ENCODE measurements at regions not wholly inside any gene's neighbourhood (a gene's known extent, or its start where the extent isn't known, plus 50 kb on each side); places are given as distances from the start of the nearest gene placed in this dataset.

DNA sequence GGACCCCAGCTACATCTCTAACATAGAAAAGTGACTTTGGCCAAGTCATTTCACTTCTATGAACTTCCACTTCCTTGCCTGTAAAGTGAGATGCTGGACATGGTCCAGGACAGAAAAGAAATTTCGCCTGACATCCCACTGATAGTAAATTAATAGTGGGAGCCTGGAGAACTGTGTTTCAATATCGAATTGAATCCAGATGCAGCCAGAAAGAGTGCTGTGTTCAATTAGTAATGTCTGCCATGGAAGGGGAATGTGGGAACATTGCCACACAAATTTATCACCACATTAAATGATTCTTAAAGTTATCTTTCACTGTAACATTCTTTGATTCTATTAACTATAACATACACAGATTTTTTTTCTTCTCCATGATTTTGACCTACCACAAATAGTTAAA is 255.0 kb downstream of the HACE1 start:
- H2AFZ ChIP-seq (ENCODE audit: low read depth) = no peak overlapping the region
- peak; percentile 32 for DNase-seq
- TF ChIP-seq GATA2 (CRISPR knock-in tag; IDR thresholded peaks at IDR 0.05) (0 out of 2 replicates have a peak, but pooled peaks have one; percentile 10), TAF1 (IDR thresholded peaks at IDR 0.05; ENCODE audit: borderline replicate concordance, low read depth, low read length) (no peak), CHD2 (IDR thresholded peaks at IDR 0.05; ENCODE audit: low read length, partially characterized antibody) (peak; percentile 52), EP300 (IDR thresholded peaks at IDR 0.05; ENCODE audit: borderline replicate concordance in 1 of 2, low read depth in 1 of 2, low read length in 1 of 2) (peak in 1 of 2 experiments; percentile 81; a peak in 1 of 4 replicates), FOXM1 (IDR thresholded peaks at IDR 0.05; ENCODE audit: low read depth) (no peak), RXRA (IDR thresholded peaks at IDR 0.05; ENCODE audit: borderline replicate concordance, low read depth) (no peak), POLR2AphosphoS5 (IDR thresholded peaks at IDR 0.05; ENCODE audit: low read depth, low read length) (peak; percentile 47; the same call in 1 of the 2 replicates), NRF1 (IDR thresholded peaks at IDR 0.05; ENCODE audit: low read depth, low read length) (no peak), TCF12 (IDR thresholded peaks at IDR 0.05) (peak; percentile 82), RCOR1 (IDR thresholded peaks at IDR 0.05; ENCODE audit: low read length) (peak; percentile 91), SMC3 (IDR thresholded peaks at IDR 0.05; ENCODE audit: low read depth, low read length) (no peak)
- TF ChIP-seq, protein P1, sequence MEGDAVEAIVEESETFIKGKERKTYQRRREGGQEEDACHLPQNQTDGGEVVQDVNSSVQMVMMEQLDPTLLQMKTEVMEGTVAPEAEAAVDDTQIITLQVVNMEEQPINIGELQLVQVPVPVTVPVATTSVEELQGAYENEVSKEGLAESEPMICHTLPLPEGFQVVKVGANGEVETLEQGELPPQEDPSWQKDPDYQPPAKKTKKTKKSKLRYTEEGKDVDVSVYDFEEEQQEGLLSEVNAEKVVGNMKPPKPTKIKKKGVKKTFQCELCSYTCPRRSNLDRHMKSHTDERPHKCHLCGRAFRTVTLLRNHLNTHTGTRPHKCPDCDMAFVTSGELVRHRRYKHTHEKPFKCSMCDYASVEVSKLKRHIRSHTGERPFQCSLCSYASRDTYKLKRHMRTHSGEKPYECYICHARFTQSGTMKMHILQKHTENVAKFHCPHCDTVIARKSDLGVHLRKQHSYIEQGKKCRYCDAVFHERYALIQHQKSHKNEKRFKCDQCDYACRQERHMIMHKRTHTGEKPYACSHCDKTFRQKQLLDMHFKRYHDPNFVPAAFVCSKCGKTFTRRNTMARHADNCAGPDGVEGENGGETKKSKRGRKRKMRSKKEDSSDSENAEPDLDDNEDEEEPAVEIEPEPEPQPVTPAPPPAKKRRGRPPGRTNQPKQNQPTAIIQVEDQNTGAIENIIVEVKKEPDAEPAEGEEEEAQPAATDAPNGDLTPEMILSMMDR (IDR thresholded peaks at IDR 0.05) = no peak
- TF ChIP-seq, protein P2, sequence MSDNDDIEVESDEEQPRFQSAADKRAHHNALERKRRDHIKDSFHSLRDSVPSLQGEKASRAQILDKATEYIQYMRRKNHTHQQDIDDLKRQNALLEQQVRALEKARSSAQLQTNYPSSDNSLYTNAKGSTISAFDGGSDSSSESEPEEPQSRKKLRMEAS (IDR thresholded peaks at IDR 0.05; ENCODE audit: low read depth) = no peak
- TF ChIP-seq, protein P3, sequence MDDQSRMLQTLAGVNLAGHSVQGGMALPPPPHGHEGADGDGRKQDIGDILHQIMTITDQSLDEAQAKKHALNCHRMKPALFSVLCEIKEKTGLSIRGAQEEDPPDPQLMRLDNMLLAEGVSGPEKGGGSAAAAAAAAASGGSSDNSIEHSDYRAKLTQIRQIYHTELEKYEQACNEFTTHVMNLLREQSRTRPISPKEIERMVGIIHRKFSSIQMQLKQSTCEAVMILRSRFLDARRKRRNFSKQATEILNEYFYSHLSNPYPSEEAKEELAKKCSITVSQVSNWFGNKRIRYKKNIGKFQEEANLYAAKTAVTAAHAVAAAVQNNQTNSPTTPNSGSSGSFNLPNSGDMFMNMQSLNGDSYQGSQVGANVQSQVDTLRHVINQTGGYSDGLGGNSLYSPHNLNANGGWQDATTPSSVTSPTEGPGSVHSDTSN (IDR thresholded peaks at IDR 0.05) = 0 out of 2 replicates have a peak, but pooled peaks have one; percentile 20
- H3K9me2 ChIP-seq = no peaks in the 10 kb centered on the region
- no peaks in the 10 kb centered on the region for H3K9me3 ChIP-seq
- H3K4me1 ChIP-seq (ENCODE audit: control insufficient read depth in 1 of 2, insufficient read depth in 2 of 2, low read depth in 1 of 2, low read length in 1 of 2) = peaks cover 9 to 16% of the 10 kb centered on the region in 2 experiments
- no peaks in the 10 kb centered on the region for H3F3A ChIP-seq (replicated peaks; ENCODE audit: insufficient read depth)
- no peak overlapping the region for H3K9ac ChIP-seq
- H3K27ac ChIP-seq (ENCODE audit: low read depth in 2 of 2, low read length in 1 of 2) = peak overlapping the region in 1 of 2 experiments; percentile 43; a peak in 1 of 4 replicates
- POLR2A ChIA-PET = no interaction called here
- no peak overlapping the region for H3K4me2 ChIP-seq
- H3K27me3 ChIP-seq (ENCODE audit: insufficient read depth) = no peaks in the 10 kb centered on the region
- H3K4me3 ChIP-seq (ENCODE audit: low read depth in 2 of 2, low read length in 1 of 2) = no peak overlapping the region
- CTCF ChIA-PET = interaction anchor here (0.6 kb wide), 1 partner anchor 631 kb away, joined by 3 read pairs; no protein-coding TSS in a partner anchor
- WGBS (ENCODE audit: low lambda C conversion rate) = 20% methylated on average over 2 of the region's 2 CpGs
- H4K20me1 ChIP-seq (ENCODE audit: insufficient read depth) = no peaks in the 10 kb centered on the region
- no peaks in the 10 kb centered on the region for H3K36me3 ChIP-seq (replicated peaks in 1 of 2; ENCODE audit: control insufficient read depth in 1 of 2, insufficient read depth in 2 of 2, low read length in 1 of 2)
- H3K79me2 ChIP-seq (ENCODE audit: insufficient read depth) = no peaks in the 10 kb centered on the region

DNA sequence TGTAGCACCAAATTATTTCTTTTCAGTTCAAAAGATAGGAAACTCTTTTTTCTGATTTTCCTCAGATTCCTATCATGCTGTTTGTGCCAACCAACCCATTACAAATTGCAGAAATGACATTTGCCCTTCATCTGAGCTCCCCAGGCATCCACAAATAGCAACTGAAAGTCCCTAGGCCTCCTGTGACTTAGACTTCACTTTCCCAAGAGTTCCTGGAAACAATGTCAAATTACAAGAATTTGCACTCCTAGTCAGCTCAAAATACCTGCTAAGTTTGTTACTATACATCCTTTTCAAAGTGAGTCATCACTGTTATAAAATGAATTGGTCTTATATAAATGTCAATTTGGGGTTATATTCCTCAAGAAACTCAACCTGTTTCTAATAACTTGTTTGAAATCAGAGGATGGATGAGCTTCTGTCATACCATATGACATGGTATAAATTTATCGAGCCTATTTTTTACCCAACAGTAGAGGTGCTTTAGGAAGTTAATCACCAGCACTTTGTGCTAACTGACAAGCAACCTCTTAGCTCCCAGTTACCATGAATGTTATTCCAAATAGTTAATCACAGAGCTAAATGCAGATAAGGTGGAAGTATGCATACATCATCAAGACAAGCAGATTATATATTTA is 256.5 kb downstream of the HACE1 start:
- Histone ChIP-seq H3K4me3 (ENCODE audit: low read depth in 2 of 2, low read length in 1 of 2) (no peak overlapping the region), H2AFZ (ENCODE audit: low read depth) (no peak overlapping the region), H3K9me3 (no peaks in the 10 kb centered on the region), H3K4me1 (ENCODE audit: control insufficient read depth in 1 of 2, insufficient read depth in 2 of 2, low read depth in 1 of 2, low read length in 1 of 2) (peaks cover 9 to 16% of the 10 kb centered on the region in 2 experiments), H3F3A (replicated peaks; ENCODE audit: insufficient read depth) (no peaks in the 10 kb centered on the region), H4K20me1 (ENCODE audit: insufficient read depth) (no peaks in the 10 kb centered on the region), H3K9me2 (no peaks in the 10 kb centered on the region), H3K27me3 (ENCODE audit: insufficient read depth) (no peaks in the 10 kb centered on the region), H3K4me2 (no peak overlapping the region), H3K9ac (no peak overlapping the region), H3K27ac (ENCODE audit: low read depth in 2 of 2, low read length in 1 of 2) (peak overlapping the region in 1 of 2 experiments; percentile 34; a peak in 1 of 4 replicates), H3K79me2 (ENCODE audit: insufficient read depth) (no peaks in the 10 kb centered on the region), H3K36me3 (replicated peaks in 1 of 2; ENCODE audit: control insufficient read depth in 1 of 2, insufficient read depth in 2 of 2, low read length in 1 of 2) (no peaks in the 10 kb centered on the region)
- TF ChIP-seq EP300 (IDR thresholded peaks at IDR 0.05; ENCODE audit: borderline replicate concordance in 1 of 2, low read depth in 1 of 2, low read length in 1 of 2) = no peak
- TF ChIP-seq TCF12 (IDR thresholded peaks at IDR 0.05) = 0 out of 2 replicates have a peak, but pooled peaks have one; percentile 7
- no peak for TF ChIP-seq CHD2 (IDR thresholded peaks at IDR 0.05; ENCODE audit: low read length, partially characterized antibody)
- TF ChIP-seq, protein P3 (IDR thresholded peaks at IDR 0.05) = no peak; the same call in 1 of the 2 replicates
- no peak for TF ChIP-seq NRF1 (IDR thresholded peaks at IDR 0.05; ENCODE audit: low read depth, low read length)
- TF ChIP-seq MXI1 (IDR thresholded peaks at IDR 0.05; ENCODE audit: low read depth, low read length) = no peak
- DNase-seq = no peak
- POLR2A ChIA-PET = no interaction called here
- CTCF ChIA-PET = no interaction called here
- 56% methylated on average over 1 of the region's 1 CpG for WGBS (ENCODE audit: low lambda C conversion rate)
